CD8-positive, alpha-beta memory T cell (primary cell): ENCODE measurements at regions not wholly inside any gene's neighbourhood (a gene's known extent, or its start where the extent isn't known, plus 50 kb on each side); places are given as distances from the start of the nearest gene placed in this dataset.

Experiments
- CTCF ChIA-PET: fragments of 350-600 bp; sonication (Branson Sonifier 250); formaldehyde crosslinking; loops from one replicate; lab custom pipeline; 2021; ENCODE audit warnings: antibody characterized with exemption; lab: Charles Lee
- POLR2A ChIA-PET: fragments of 350-600 bp; sonication (Branson Sonifier 250); formaldehyde crosslinking; loops from one replicate; lab custom pipeline; 2021; ENCODE audit warnings: antibody characterized with exemption; lab: Charles Lee
- DNase-seq, 5 donors: peaks; one replicate each; pipeline versions ENCODE4 v3.0.0 to v3.0.0-alpha.2; 2020 to 2022; ENCODE audit warnings: mixed read lengths in 1 of 5
- H3K27ac ChIP-seq: one replicate; pipeline ENCODE4 v1.7.0; 2013; ENCODE audit warnings: low read depth, mild to moderate bottlenecking, low read length, moderate library complexity
- H3K27me3 ChIP-seq: 2 replicates; pipeline ENCODE4 v1.7.0; 2013; ENCODE audit warnings: low read length, mild to moderate bottlenecking; ENCODE audit not compliant: insufficient read depth, poor library complexity, severe bottlenecking
- H3K36me3 ChIP-seq: 2 replicates; pipeline ENCODE4 v1.7.0; 2013; ENCODE audit warnings: mild to moderate bottlenecking, low read length, moderate library complexity; ENCODE audit not compliant: insufficient read depth
- H3K4me1 ChIP-seq: 2 replicates; pipeline ENCODE4 v1.7.0; 2013; ENCODE audit warnings: mild to moderate bottlenecking, low read length, moderate library complexity; ENCODE audit not compliant: insufficient read depth
- H3K4me3 ChIP-seq: 2 replicates; pipeline ENCODE4 v1.7.0; 2013; ENCODE audit warnings: mild to moderate bottlenecking, low read length
- H3K9me3 ChIP-seq: 2 replicates; pipeline ENCODE4 v1.7.0; 2013; ENCODE audit warnings: mild to moderate bottlenecking, low read length
- H3K27ac Mint-ChIP-seq, 8 donors: one replicate each; pipeline ENCODE4 v1.8.0; 2020 to 2021; ENCODE audit warnings: mixed read lengths in 8 of 8, mild to moderate bottlenecking in 6 of 8, inconsistent platforms in 3 of 8, moderate library complexity in 3 of 8
- H3K27me3 Mint-ChIP-seq, 2 donors: one replicate each; pipeline ENCODE4 v1.8.0; 2020 to 2021; ENCODE audit warnings: mixed read lengths in 2 of 2, mild to moderate bottlenecking in 1 of 2, moderate library complexity in 1 of 2
- H3K36me3 Mint-ChIP-seq, 3 donors: one replicate each; pipeline ENCODE4 v1.8.0; 2020 to 2021; ENCODE audit warnings: mixed read lengths in 3 of 3, inconsistent platforms in 1 of 3, mild to moderate bottlenecking in 1 of 3
- H3K4me1 Mint-ChIP-seq, 3 donors: one replicate each; pipeline ENCODE4 v1.8.0; 2020 to 2021; ENCODE audit warnings: mixed read lengths in 3 of 3, inconsistent platforms in 1 of 3, mild to moderate bottlenecking in 1 of 3
- H3K4me3 Mint-ChIP-seq, 7 donors: one replicate each; pipeline ENCODE4 v1.8.0; 2020 to 2021; ENCODE audit warnings: mixed read lengths in 7 of 7, mild to moderate bottlenecking in 6 of 7, moderate library complexity in 4 of 7, inconsistent platforms in 2 of 7
- H3K9me3 Mint-ChIP-seq, 5 donors: one replicate each; pipeline ENCODE4 v1.8.0; 2020 to 2022; ENCODE audit warnings: mixed read lengths in 5 of 5, mild to moderate bottlenecking in 3 of 5, moderate library complexity in 2 of 5, inconsistent platforms in 1 of 5

DNA sequence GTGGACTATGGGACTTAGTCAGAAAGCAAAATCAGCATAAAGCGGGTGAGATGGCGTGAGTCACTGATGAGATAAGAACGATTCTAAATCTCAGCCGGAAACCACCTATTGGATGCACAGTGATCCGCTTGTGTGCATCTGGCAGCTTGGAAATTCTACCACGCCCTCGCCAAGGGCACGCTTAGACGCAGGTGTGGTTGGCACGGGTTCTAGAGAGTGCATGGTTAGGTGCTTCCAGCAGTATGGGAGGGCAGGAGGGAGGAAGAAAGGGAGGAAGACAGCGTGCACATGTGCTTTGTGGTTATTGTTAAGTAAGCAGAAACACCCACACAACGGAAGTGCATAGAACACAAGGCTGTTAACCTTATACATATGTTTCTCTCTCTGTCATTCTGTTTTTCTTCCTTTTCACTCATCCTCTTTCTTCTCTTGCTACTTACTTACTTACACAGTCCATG is 374.0 kb upstream of the ASIC2 start:
- peak overlapping the region in 6 of 7 donors; percentile 66 to 89 (median 68) for H3K4me3 Mint-ChIP-seq
- H3K27me3 Mint-ChIP-seq, result peaks cover 3 to 4% of the 10 kb centered on the region in 2 donors
- H3K27me3 ChIP-seq, result no peaks in the 10 kb centered on the region
- ChIA-PET POLR2A (no interaction called here), CTCF (no interaction called here)
- H3K27ac ChIP-seq, result no peak overlapping the region
- H3K36me3 Mint-ChIP-seq, result no peaks in the 10 kb centered on the region
- peaks cover 10% of the 10 kb centered on the region for H3K4me1 ChIP-seq
- no peaks in the 10 kb centered on the region for H3K36me3 ChIP-seq
- H3K4me1 Mint-ChIP-seq, result peaks cover 7 to 16% (median 9%) of the 10 kb centered on the region in 3 donors
- H3K9me3 Mint-ChIP-seq, result no peaks in the 10 kb centered on the region
- peak in 3 of 5 donors; percentile 2 to 3 (median 2) for DNase-seq
- no peak overlapping the region for H3K4me3 ChIP-seq
- H3K9me3 ChIP-seq, result no peaks in the 10 kb centered on the region
- H3K27ac Mint-ChIP-seq, result peak overlapping the region in 2 of 8 donors; percentile 61 to 88

DNA sequence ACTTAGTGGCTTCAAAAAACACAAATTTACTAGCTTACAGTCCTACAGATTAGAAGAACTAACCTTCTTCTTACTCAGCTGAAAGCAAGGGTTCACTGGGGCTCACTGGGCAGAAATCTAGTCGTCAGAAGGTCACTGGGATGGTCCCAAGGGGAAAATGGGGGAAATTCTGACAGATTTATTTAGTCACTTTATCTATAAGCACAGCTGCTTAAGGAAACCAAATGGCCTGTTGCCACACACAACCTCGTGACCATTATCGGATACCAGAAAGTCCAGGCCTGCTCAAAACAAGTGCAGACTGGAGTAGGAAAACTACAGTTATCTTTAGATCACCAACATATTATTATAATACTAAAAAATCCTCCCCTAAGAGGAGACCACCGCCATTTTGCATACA is 374.6 kb upstream of the ASIC2 start:
- Histone ChIP-seq H3K27me3 (no peaks in the 10 kb centered on the region), H3K4me3 (no peak overlapping the region), H3K36me3 (no peaks in the 10 kb centered on the region), H3K27ac (no peak overlapping the region), H3K4me1 (peaks cover 10% of the 10 kb centered on the region), H3K9me3 (no peaks in the 10 kb centered on the region)
- peak overlapping the region in 1 of 7 donors; percentile 19 for H3K4me3 Mint-ChIP-seq
- POLR2A ChIA-PET, result no interaction called here
- no peak for DNase-seq
- CTCF ChIA-PET, result interaction anchor here (0.7 kb wide), 1 partner anchor 14 kb away, joined by 3 read pairs; no protein-coding TSS in a partner anchor
- peaks cover 7 to 16% (median 9%) of the 10 kb centered on the region in 3 donors for H3K4me1 Mint-ChIP-seq
- H3K27me3 Mint-ChIP-seq, result peaks cover 7 to 8% of the 10 kb centered on the region in 2 donors
- H3K27ac Mint-ChIP-seq, result no peak overlapping the region
- H3K9me3 Mint-ChIP-seq, result no peaks in the 10 kb centered on the region
- no peaks in the 10 kb centered on the region for H3K36me3 Mint-ChIP-seq

GRCh38 chr17:33668516-33668915 is 375.4 kb upstream of the ASIC2 start:
- Histone ChIP-seq H3K27ac (no peak overlapping the region), H3K36me3 (no peaks in the 10 kb centered on the region), H3K9me3 (no peaks in the 10 kb centered on the region), H3K4me1 (peaks cover 10% of the 10 kb centered on the region), H3K4me3 (no peak overlapping the region), H3K27me3 (no peaks in the 10 kb centered on the region)
- CTCF ChIA-PET, result no interaction called here
- no peak for DNase-seq
- H3K4me3 Mint-ChIP-seq, result no peak overlapping the region
- peaks cover 6 to 13% of the 10 kb centered on the region in 2 donors for H3K27me3 Mint-ChIP-seq
- no peaks in the 10 kb centered on the region for H3K36me3 Mint-ChIP-seq
- no peak overlapping the region for H3K27ac Mint-ChIP-seq
- no peaks in the 10 kb centered on the region for H3K9me3 Mint-ChIP-seq
- POLR2A ChIA-PET, result no interaction called here
- peaks cover 7 to 16% (median 9%) of the 10 kb centered on the region in 3 donors for H3K4me1 Mint-ChIP-seq

- H3K27me3 ChIP-seq, result no peaks in the 10 kb centered on the region
- peaks cover 10% of the 10 kb centered on the region for H3K4me1 ChIP-seq
- H3K4me3 ChIP-seq, result no peak overlapping the region
- no peaks in the 10 kb centered on the region for H3K36me3 ChIP-seq
- Mint-ChIP-seq H3K4me1 (peaks cover 7 to 16% (median 15%) of the 10 kb centered on the region in 3 donors), H3K36me3 (no peaks in the 10 kb centered on the region), H3K9me3 (no peaks in the 10 kb centered on the region), H3K4me3 (no peak overlapping the region), H3K27me3 (peaks cover 6 to 13% of the 10 kb centered on the region in 2 donors), H3K27ac (no peak overlapping the region)
- POLR2A ChIA-PET, result no interaction called here
- CTCF ChIA-PET, result no interaction called here
- H3K27ac ChIP-seq, result no peak overlapping the region
- DNase-seq, result no peak
- H3K9me3 ChIP-seq, result no peaks in the 10 kb centered on the region
Observed at GRCh38 chr17:33671491-33671890, 378.4 kb upstream of the ASIC2 start.

DNA sequence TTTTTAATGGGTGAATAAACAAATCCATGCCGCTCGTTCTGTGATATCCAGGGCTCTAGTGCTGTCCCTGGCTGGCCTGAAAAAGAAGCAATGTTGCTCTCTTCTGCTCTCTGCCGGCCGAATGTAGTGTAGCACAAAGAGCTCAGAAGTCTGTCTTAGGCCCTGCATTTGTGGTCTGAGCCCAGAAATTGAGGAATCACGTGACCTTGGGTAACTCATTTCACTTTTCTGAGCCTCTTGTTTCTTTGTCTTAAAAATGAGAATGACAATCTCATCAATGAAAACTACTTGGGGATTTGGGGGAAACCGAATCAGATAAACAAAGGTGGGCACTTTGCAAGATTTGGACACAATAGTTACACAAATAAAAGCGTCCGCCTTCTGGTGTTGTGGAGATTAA is 381.6 kb upstream of the ASIC2 start:
- H3K36me3 Mint-ChIP-seq, result no peaks in the 10 kb centered on the region
- Histone ChIP-seq H3K27ac (no peak overlapping the region), H3K4me3 (no peak overlapping the region), H3K36me3 (no peaks in the 10 kb centered on the region), H3K27me3 (no peaks in the 10 kb centered on the region), H3K9me3 (no peaks in the 10 kb centered on the region), H3K4me1 (no peaks in the 10 kb centered on the region)
- H3K4me1 Mint-ChIP-seq, result peaks cover 0 to 11% (median 0%) of the 10 kb centered on the region in 3 donors
- peak in 3 of 5 donors; percentile 4 to 52 (median 10) for DNase-seq
- H3K4me3 Mint-ChIP-seq, result no peak overlapping the region
- H3K27me3 Mint-ChIP-seq, result peaks cover 5 to 14% of the 10 kb centered on the region in 2 donors
- no peaks in the 10 kb centered on the region for H3K9me3 Mint-ChIP-seq
- ChIA-PET POLR2A (no interaction called here), CTCF (no interaction called here)
- H3K27ac Mint-ChIP-seq, result no peak overlapping the region

GRCh38 chr17:33676444-33676843 is 383.3 kb upstream of the ASIC2 start:
- no peak overlapping the region for H3K27ac ChIP-seq
- no peak for DNase-seq
- H3K36me3 Mint-ChIP-seq, result no peaks in the 10 kb centered on the region
- H3K27me3 Mint-ChIP-seq, result peaks cover 7 to 20% of the 10 kb centered on the region in 2 donors
- no peaks in the 10 kb centered on the region for H3K4me1 ChIP-seq
- H3K4me3 ChIP-seq, result no peak overlapping the region
- no peaks in the 10 kb centered on the region for H3K27me3 ChIP-seq
- H3K9me3 ChIP-seq, result no peaks in the 10 kb centered on the region
- H3K4me1 Mint-ChIP-seq, result peaks cover 0 to 11% (median 0%) of the 10 kb centered on the region in 3 donors
- no peak overlapping the region for H3K4me3 Mint-ChIP-seq
- no peaks in the 10 kb centered on the region for H3K9me3 Mint-ChIP-seq
- ChIA-PET CTCF (no interaction called here), POLR2A (no interaction called here)
- H3K36me3 ChIP-seq, result no peaks in the 10 kb centered on the region
- H3K27ac Mint-ChIP-seq, result no peak overlapping the region

- Mint-ChIP-seq H3K36me3 (no peaks in the 10 kb centered on the region), H3K4me3 (no peak overlapping the region), H3K27me3 (peaks cover 5 to 7% of the 10 kb centered on the region in 2 donors), H3K4me1 (peaks cover 0 to 11% (median 0%) of the 10 kb centered on the region in 3 donors), H3K27ac (no peak overlapping the region), H3K9me3 (no peaks in the 10 kb centered on the region)
- H3K27me3 ChIP-seq, result no peaks in the 10 kb centered on the region
- no peak for DNase-seq
- H3K36me3 ChIP-seq, result no peaks in the 10 kb centered on the region
- ChIA-PET POLR2A (no interaction called here), CTCF (no interaction called here)
- H3K4me3 ChIP-seq, result no peak overlapping the region
- no peak overlapping the region for H3K27ac ChIP-seq
- no peaks in the 10 kb centered on the region for H3K9me3 ChIP-seq
- no peaks in the 10 kb centered on the region for H3K4me1 ChIP-seq
Observed at GRCh38 chr17:33679595-33679994, 386.5 kb upstream of the ASIC2 start.

- Histone ChIP-seq H3K9me3 (no peaks in the 10 kb centered on the region), H3K36me3 (no peaks in the 10 kb centered on the region), H3K27me3 (no peaks in the 10 kb centered on the region), H3K27ac (no peak overlapping the region), H3K4me3 (no peak overlapping the region), H3K4me1 (no peaks in the 10 kb centered on the region)
- H3K9me3 Mint-ChIP-seq, result peaks cover 0 to 3% (median 0%) of the 10 kb centered on the region in 5 donors
- H3K27me3 Mint-ChIP-seq, result peaks cover 5 to 10% of the 10 kb centered on the region in 2 donors
- peaks cover 0 to 11% (median 0%) of the 10 kb centered on the region in 3 donors for H3K4me1 Mint-ChIP-seq
- no peak overlapping the region for H3K27ac Mint-ChIP-seq
- ChIA-PET CTCF (no interaction called here), POLR2A (no interaction called here)
- no peak overlapping the region for H3K4me3 Mint-ChIP-seq
- no peak for DNase-seq
- H3K36me3 Mint-ChIP-seq, result no peaks in the 10 kb centered on the region
Observed at GRCh38 chr17:33680472-33680871, 387.4 kb upstream of the ASIC2 start.
